ENCODE measurements at regions not wholly inside any gene's neighbourhood (a gene's known extent, or its start where the extent isn't known, plus 50 kb on each side); places are given as distances from the start of the nearest gene placed in this dataset.

DNA sequence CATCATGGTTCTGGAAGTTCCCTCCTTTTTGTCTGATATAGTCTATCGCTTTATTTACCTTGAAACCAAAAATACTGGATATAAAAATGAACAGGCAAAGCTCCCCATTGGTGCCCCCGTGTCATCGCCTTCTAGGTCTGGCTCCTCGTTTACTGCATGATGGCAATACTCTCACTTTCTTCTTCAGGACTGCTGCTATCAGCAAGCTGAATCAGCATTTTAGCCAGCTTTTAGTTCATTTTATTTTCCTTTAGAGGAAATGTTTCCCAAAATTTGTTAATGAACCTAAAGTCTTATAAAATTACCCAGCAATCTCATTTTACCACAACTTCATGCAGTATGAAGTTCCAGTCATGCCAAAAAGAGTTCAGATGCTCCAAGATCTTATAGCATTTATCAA, 80.5 kb downstream of the ZIC3 start:
- TF ChIP-seq SIN3A (IDR thresholded peaks at IDR 0.05; ENCODE audit: borderline replicate concordance, insufficient read depth, low read length) (no peak), POLR2AphosphoS5 (IDR thresholded peaks at IDR 0.05; ENCODE audit: low read depth, low read length) (no peak), TAF1 (IDR thresholded peaks at IDR 0.05; ENCODE audit: borderline replicate concordance, insufficient read depth, low read length) (no peak), FOXP2 (optimal IDR thresholded peaks at IDR 0.05; ENCODE audit: borderline replicate concordance, extremely low read depth, extremely low read length, insufficient read depth) (no peak)
- TF ChIP-seq, protein P1, sequence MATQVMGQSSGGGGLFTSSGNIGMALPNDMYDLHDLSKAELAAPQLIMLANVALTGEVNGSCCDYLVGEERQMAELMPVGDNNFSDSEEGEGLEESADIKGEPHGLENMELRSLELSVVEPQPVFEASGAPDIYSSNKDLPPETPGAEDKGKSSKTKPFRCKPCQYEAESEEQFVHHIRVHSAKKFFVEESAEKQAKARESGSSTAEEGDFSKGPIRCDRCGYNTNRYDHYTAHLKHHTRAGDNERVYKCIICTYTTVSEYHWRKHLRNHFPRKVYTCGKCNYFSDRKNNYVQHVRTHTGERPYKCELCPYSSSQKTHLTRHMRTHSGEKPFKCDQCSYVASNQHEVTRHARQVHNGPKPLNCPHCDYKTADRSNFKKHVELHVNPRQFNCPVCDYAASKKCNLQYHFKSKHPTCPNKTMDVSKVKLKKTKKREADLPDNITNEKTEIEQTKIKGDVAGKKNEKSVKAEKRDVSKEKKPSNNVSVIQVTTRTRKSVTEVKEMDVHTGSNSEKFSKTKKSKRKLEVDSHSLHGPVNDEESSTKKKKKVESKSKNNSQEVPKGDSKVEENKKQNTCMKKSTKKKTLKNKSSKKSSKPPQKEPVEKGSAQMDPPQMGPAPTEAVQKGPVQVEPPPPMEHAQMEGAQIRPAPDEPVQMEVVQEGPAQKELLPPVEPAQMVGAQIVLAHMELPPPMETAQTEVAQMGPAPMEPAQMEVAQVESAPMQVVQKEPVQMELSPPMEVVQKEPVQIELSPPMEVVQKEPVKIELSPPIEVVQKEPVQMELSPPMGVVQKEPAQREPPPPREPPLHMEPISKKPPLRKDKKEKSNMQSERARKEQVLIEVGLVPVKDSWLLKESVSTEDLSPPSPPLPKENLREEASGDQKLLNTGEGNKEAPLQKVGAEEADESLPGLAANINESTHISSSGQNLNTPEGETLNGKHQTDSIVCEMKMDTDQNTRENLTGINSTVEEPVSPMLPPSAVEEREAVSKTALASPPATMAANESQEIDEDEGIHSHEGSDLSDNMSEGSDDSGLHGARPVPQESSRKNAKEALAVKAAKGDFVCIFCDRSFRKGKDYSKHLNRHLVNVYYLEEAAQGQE (IDR thresholded peaks at IDR 0.05; ENCODE audit: insufficient read depth in 1 of 2, low read depth in 2 of 2, low read length in 2 of 2) = no peak

DNA sequence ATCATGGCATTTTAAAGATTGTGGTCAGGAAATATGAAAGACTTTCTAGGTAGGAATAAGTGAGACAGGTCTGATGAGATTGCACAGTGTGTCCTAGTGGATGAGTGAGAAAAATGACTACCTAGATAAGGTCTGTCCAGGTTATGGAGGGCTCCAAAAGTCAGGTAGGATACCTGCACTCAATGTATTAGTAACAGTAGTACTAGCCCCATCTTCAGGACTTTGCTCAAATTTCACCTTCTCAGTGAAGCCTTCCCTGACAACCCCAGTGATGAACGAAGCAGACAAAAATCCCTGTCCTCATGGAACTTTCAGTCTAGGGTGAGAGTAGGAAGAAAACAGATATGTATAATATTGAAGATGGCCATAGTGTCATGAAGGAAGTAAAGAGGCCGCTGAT, 85.7 kb downstream of the ZIC3 start:
- TF ChIP-seq TAF1 (IDR thresholded peaks at IDR 0.05; ENCODE audit: borderline replicate concordance, insufficient read depth, low read length) = no peak
- TF ChIP-seq FOXP2 (optimal IDR thresholded peaks at IDR 0.05; ENCODE audit: borderline replicate concordance, extremely low read depth, extremely low read length, insufficient read depth) = no peak
- TF ChIP-seq, protein P1 (IDR thresholded peaks at IDR 0.05; ENCODE audit: insufficient read depth in 1 of 2, low read depth in 2 of 2, low read length in 2 of 2) = no peak
- TF ChIP-seq POLR2AphosphoS5 (IDR thresholded peaks at IDR 0.05; ENCODE audit: low read depth, low read length) = no peak
- no peak for TF ChIP-seq SIN3A (IDR thresholded peaks at IDR 0.05; ENCODE audit: borderline replicate concordance, insufficient read depth, low read length)

- no peak for TF ChIP-seq TAF1 (IDR thresholded peaks at IDR 0.05; ENCODE audit: borderline replicate concordance, insufficient read depth, low read length)
- TF ChIP-seq FOXP2 (optimal IDR thresholded peaks at IDR 0.05; ENCODE audit: borderline replicate concordance, extremely low read depth, extremely low read length, insufficient read depth) = no peak
- TF ChIP-seq POLR2AphosphoS5 (IDR thresholded peaks at IDR 0.05; ENCODE audit: low read depth, low read length) = no peak
- TF ChIP-seq SIN3A (IDR thresholded peaks at IDR 0.05; ENCODE audit: borderline replicate concordance, insufficient read depth, low read length) = no peak
These were observed 86.2 kb downstream of the ZIC3 start for GRCh38 chrX:137652086-137652485.

DNA sequence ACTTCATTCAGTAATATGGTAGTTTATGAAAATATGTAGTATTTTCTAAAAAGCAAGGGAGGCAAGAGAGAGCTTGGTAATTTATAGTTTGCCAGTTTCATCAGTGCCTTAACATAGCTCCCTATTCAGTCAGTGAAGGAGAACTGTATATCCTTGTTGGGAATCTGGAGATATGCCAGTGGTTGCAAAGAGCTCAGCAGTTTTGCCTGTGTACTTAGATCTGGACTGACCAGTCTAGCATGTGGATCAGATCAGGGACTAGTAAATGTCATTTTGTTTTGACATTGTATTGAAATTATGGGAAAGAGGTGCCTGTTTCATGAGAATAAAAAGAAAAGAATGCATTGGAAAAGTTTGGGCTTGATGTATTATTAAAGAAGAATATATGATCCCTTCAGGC, 88.6 kb downstream of the ZIC3 start:
- no peak for TF ChIP-seq SIN3A (IDR thresholded peaks at IDR 0.05; ENCODE audit: borderline replicate concordance, insufficient read depth, low read length)
- no peak for TF ChIP-seq POLR2AphosphoS5 (IDR thresholded peaks at IDR 0.05; ENCODE audit: low read depth, low read length)

GRCh38 chrX:137667776-137668175, 101.8 kb downstream of the ZIC3 start:
- TF ChIP-seq, protein P1 (IDR thresholded peaks at IDR 0.05; ENCODE audit: insufficient read depth in 1 of 2, low read depth in 2 of 2, low read length in 2 of 2) = no peak
- TF ChIP-seq SIN3A (IDR thresholded peaks at IDR 0.05; ENCODE audit: borderline replicate concordance, insufficient read depth, low read length) = no peak
- no peak for TF ChIP-seq POLR2AphosphoS5 (IDR thresholded peaks at IDR 0.05; ENCODE audit: low read depth, low read length)
- TF ChIP-seq TAF1 (IDR thresholded peaks at IDR 0.05; ENCODE audit: borderline replicate concordance, insufficient read depth, low read length) = no peak
- TF ChIP-seq FOXP2 (optimal IDR thresholded peaks at IDR 0.05; ENCODE audit: borderline replicate concordance, extremely low read depth, extremely low read length, insufficient read depth) = no peak

- TF ChIP-seq, protein P1 (IDR thresholded peaks at IDR 0.05; ENCODE audit: insufficient read depth in 1 of 2, low read depth in 2 of 2, low read length in 2 of 2) = no peak
These were observed 118.7 kb downstream of the ZIC3 start for GRCh38 chrX:137684591-137684990.

Measured in PFSK-1 (cell line).